Activated T-cell treated with anti-CD3 and anti-CD28 coated beads, Interleukin-2, amount 50 U/mL, for 1 hour (primary cell): ENCODE measurements at regions not wholly inside any gene's neighbourhood (a gene's known extent, or its start where the extent isn't known, plus 50 kb on each side); places are given as distances from the start of the nearest gene placed in this dataset.
"Not testable (repeated sequence)": the region's sequence is repeated elsewhere in the genome, so short reads cannot be mapped to it uniquely, and the experiment has no call there.

Experiments used
- DNase-seq: peaks from one replicate; pipeline ENCODE4 v3.0.0-alpha.2; 2020

DNA sequence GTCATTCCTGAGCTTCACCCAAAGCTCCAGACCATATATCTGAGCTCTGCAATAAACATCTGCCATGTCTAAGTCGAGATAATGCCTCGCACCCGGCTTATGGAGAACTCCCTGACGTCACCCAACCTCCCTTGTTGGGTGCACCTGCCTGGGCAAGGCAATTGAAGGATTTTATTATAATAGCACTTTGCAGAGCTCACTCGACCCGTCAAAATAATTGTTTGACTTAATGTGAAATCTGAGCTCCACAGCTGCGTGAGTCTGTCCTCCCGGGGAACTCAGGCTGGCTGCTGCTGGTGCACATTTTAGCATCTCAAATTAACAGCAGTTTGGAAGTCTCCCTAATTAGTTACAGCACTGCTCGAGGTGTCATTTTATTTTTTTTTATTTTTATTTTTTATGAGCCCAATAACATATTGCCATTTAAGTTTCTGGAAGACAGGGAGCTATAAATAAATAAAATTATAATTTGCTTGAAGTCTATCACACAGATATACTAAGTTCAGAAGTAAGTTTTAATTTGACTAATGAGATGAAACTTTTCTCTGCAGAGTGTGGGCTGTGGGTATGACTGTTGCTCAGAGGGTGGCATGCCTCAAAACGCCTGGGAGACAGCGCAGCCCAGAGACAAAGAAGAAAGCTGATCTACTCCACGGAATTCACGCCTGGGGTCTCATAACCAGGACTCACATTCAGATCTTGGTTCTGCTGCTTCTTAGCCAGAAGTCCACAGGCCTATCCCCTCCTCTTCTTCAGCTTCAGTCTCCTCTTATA is 401.4 kb upstream of the C16orf82 start:
- DNase-seq, result no peak

DNA sequence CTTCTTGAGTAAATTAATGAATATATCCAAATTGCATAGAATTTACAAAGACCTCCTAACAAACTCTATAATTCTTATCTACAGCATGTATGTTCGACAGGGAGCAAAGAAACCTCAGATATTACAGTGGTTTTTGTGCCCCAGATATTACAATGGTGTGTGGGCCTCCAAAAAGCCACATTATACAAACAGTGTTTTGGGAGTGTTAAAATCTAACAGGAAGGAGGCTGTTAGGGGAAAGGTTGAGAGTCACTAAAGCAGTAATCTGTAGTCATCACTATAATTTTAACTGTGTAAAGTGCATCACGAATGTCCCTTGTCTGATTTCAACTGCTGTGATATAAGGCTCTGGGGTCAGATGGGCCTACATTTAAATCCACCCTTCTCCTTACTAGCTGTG is 400.2 kb upstream of the C16orf82 start:
- no peak for DNase-seq

DNA sequence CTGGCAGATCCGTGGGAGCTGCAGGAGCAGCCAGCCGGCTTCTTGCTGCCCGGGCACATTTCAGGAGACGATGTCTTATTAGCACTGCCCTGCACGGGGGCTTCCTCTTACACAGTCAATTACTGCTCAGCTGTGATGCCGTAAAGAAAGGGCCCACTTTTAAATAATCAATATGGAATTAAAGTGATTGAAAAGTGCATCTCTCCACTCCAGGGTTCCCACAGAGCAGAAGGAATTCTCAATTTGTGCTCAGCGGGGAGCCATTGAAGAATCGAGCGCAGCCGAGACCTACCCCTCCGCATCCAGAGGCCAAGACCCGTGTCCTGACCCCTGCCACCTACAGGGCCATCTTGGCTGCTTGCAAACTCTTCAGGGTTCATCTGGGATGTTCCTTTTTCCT is 399.4 kb upstream of the C16orf82 start:
- no peak for DNase-seq

DNA sequence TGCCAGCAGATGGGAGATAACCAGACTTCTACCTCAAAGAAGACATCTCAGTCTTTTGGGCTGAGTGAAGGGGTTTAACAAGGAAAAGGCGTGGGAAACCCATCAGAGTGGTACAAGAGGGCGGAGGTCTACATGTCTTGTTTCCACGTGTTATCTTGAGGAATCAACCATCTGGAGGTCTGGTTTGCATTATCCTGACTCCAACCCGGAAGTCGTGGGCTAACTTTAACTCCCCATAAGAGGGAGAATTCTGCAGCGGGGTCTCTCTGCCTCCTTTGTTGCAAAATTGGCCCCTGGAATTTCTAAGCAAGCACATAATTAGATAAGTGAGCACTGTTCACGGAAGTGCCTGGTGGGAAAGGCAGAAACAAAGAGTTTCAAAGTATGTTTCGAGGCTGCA is 398.7 kb upstream of the C16orf82 start:
- DNase-seq, result no peak

DNA sequence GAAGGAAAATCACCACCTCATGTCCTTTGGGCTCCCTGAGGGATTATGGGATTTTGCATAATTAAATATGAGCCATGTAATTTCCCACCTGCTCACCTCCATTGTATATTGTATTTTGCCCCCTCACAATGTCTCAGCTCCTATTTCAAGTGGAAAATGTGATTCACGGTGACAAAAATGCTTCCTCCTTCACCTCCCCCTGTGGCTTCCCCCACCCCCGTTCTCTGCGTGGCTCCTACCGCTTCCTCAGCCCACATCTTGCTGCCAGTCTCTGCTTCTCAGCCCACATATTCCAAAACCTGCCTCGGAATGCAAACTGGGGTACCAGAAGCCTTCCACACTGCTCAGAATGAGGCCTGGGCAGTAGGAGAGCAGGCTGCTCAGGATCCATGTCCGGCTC is 394.5 kb upstream of the C16orf82 start:
- no peak for DNase-seq

DNA sequence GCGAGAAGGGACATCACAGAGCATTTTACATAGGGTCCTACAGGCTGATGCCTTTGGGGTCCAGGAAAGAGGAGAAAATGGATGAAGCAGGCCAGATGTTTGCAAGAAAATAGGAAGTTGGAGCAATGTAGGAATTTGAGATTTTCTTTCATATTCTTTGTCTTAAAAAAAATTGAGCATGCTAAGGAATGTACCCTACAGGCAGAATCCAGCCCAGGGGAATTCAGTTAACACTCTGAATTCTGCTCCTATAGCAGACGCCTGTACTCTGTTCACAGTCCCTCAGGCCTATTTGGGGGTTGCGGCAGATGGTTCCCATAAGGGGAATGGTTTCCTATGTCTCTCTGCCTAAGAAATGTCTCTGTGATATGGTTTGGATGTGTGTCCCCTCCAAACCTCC is 393.7 kb upstream of the C16orf82 start:
- DNase-seq, result no peak

DNA sequence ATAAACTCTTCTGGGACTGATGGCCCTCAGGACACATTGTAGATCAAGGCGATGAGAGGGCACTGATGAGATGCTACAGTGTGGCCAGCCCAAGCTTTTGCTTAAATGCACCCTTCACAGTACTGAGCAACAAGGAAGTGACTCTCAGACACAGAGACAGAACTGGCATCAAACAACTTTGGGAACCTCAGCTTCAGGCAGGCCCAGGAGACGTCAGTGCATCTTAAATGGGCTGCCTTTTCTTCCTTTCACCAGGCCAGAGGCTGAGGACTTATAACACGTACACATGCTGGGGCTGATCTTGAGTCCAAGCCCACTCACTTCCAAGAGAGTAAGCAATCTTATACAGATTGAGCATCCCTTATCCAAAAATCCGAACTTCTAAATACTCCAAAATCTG is 386.1 kb upstream of the C16orf82 start:
- no peak for DNase-seq

DNA sequence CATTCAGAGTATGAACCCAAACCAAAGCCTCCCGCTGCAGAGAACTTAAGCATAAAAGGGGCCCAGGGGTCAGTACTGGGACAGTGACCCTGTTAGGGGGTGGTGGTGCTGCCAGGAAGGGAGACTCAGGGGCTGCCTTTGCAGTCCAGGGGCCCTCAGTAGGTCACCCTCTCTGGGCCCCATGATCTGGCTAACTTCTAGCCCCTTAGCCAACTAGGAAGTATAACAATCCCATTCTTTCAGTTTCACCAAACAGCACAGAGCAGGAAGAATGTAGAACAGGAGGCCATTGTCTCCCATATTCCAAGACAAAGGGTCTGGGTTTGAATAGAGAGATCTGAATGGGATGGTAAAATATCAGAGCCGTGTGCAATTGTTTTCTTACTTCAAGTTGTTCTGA is 378.6 kb upstream of the C16orf82 start:
- no peak for DNase-seq

DNA sequence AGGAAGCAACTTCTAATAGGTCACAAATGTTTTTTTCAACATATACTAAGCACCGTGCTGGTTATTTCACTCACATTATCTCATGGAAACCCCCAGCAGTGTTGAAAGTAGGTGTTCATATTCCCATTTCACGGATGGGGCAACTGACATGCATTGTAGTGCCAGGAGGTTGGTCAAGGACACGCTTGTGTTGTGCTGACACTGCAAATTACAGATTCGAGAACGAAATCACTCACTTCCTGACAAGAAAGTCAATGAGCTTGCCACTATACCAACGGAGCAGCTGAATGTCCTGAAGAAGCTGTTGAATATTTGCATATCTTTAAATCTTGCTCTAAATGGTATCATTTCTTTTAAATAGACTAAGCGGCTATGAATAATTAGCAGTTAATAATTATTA is 378.0 kb upstream of the C16orf82 start:
- no peak for DNase-seq

DNA sequence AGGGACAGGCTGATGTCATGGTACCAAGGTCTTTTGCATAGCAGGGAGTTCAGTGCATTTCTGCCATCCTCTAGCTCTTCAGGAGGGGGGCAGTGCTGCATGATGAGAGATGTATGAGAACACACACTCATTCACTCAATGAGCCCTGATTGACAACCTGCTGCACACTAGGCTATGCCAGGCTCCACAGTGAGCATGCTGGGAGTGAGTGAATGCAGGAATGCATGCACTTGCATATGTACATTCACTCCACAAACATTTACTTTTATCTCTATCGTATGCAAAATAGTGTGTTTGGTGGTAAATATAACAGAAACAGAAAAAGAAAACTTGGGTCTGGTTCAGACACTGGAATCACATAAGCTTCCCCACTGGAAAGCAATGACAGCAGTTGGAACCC is 374.1 kb upstream of the C16orf82 start:
- DNase-seq, result no peak

DNA sequence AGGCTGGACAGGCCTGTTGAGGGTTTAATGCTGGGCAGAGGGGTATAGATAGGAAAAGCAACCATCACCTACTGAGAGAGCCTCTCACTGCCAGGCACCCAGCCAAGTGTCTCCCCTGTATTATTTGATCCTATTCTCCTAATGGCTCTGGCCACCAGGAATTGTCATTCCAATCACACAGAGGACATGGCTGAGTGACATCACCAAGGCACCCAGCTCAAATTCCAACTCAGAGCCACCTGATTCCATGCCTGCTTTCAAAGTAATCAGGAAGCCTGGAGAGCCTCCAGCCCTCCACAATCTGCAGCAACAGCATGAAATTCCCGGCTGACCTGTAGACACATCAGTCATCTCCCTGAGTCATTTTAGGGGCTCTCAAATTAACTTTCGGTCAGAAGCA is 368.9 kb upstream of the C16orf82 start:
- no peak for DNase-seq

DNA sequence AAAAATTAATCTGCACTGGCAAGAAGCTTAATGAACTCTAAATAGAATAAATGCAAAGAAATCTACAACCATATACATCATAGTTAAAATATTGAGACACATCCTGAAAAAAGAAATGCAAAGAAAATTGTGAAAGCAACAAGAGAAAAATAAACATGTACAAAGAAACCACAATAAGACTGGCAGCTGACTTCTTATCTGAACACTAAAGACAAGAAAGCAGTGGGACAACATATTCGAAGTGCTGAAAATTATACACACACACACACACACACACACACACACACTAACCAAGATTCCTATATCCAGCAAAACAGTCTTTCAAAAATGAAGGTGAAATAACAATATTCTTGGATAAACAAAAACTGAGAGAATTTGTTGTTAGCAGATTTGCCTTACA is 366.5 kb upstream of the C16orf82 start:
- no peak for DNase-seq

DNA sequence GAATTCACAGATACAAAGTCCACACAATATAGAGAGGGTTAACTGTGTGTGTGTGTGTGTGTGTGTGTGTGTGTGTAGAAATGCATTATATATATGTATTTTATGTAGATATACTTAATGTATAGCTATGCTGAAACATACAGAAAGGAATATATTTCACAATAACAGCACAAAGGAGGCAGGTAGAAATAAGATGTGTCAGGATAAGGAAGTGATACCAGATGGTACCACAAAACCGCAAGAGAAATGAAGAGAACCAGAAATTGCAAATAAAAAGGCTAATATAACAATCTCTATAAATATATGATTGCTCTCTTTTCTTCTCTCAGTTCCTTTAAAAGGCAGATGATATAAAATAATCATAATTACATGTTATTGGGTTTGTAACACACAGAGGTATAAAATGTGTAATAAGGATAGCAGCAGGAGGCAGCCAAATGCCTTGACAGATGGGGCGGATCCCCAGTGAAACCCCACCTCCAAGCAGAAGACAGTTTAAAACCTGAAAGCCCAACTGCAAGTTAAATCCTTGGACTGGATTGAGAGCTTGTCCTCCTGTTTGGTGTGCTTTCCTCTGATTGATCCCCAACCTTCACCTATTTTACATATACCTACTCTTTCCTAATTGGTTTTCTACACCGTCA is 365.4 kb upstream of the C16orf82 start:
- DNase-seq, result no peak

DNA sequence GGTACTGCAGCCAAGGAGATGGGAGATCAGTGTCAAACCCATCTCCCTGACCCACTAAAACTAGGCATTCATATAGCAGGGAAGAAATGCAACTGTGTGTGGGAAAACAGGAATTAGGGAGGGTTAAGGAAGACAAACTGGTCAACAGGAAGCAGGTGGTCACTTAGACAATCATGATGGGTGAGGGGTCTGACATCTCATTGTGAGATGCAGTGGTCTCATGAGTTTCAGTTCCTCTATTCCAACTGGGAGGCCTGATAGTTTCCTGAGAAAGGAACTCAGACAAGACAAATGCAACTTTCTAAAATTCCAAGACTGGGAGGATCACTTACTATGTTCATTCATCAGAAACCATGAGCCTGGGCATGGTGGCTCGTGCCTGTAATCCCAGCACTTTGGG is 361.4 kb upstream of the C16orf82 start:
- DNase-seq, result no peak

DNA sequence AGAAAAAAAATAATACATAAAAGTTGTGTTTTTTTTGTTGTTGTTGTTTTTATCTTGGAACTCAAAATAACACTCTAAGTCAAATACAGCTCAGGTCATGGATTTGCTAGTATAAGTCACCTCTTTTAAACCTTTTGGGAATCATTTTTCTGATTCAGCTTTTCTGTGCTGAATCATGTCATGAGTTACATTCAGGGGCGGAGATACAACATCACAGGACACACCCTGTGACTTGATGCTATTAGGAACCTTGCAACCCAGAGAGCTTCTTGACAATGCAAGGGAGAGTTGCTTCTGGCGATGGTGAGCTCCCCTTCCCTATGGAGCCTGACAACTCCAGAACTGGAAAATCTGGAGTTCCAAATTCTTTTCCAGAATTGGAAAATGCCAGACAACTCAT is 358.3 kb upstream of the C16orf82 start:
- DNase-seq, result no peak

DNA sequence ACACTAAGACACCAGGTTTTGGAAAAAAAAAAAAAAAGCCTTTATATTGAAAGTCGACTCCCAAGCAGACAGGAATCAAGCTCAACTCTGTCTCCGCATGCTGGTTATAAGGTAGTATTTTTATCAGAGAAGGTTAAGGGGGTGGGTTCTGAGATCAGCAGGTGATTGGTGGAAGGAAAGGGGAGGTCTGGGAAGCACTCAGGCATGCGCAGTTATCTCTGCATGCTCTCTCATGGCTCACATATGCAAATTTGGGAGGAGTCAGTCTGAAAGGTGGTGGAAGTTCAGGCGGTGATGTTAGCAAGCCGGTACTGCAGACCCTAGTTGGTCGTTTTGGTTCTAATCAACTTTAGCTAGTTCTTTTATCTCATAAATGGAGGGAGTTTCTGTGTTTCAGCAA is 357.6 kb upstream of the C16orf82 start:
- DNase-seq, result no peak

DNA sequence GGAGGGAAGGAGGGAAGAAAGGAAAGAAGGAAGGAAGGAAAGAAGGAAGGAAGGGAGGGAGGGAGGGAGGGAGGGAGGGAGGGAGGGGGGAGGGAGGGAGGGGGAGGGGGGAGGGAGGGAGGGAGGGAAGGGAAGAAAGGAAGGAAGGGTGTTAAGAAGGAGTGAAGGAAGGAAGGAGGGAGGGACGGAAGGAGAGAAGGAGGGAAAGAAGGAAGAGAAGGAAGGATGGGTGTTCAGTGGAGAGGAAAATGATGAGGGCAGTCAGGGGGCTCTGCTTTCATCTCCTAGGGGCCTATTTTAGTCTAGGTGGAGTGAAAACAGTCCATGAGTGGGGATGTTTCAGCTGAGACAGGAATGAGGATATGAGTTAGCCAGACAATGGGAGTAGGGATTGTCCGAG is 357.0 kb upstream of the C16orf82 start:
- DNase-seq, result no peak

DNA sequence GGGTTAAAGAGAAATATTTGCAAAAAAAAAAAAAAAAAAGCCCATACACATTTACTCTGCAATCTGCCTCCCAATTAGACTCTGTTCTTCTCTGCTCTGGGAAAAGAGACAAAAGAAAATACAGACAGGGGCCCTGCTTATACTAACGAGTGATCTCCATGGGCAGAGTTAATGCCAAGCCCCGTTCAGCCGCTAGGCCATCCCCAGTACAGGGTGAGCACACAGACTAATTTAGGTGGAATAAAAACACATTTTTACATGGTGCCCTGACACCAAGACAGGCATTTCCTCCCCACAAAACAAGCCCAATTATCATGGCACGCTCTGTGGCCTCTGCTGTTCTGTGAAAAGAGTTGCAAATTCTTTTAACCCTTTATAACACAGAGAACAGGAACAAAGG is 356.3 kb upstream of the C16orf82 start:
- no peak for DNase-seq

DNA sequence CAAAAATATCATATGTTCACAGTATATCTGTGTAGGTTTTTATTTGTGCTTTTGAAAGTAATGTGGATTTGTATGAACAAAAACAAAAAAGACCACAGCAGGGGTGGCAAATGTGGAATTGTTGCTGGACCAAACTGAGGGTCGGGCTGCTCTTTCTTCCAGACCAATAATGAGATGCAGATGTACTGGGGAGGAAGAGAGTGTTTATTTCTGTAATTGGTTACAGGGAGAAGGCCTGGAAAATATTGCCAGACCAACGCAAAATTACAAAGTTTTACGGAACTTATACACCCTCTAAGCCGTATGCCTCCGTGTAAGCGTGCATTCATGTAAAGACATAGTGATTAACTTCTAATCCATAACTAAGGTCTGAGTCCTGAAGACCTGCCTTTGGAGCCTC is 353.9 kb upstream of the C16orf82 start:
- DNase-seq, result no peak

DNA sequence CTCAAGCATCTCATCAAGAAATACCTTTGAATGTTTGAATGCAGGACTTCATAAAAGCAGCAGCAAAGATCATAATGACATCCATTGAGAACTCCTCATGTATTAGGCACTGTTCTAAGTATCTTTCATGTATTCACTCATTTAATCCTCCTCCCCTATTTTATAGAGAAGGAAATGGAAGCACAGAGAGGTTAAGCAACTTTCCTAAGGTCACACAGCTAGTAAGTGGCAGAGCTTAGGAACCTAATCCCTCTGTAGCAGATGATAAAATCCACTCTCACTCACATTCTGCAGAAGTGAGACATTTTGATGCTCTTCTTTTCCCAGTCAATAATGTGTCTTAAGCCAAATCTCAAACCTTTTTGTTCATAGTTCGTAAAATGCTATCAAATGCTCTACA is 350.8 kb upstream of the C16orf82 start:
- DNase-seq, result no peak

DNA sequence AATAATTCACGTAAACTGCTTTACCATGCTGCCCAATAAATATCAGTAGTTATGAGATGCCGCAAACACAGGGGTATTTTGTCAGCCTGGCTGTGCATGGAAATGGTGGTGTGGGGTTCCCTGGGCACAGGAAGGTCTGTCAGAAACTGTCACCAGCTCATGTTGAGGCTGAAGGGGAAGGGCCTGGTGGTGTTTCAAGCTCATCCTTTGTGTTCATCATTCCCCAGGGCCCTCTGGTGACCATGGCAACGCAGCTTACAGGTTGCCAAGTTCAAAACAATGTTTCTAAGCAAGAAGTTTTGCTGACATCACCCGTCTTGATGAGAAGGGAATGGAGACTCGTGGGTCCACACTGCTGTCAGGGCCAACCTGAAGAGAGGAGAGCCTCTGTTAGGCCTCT is 348.9 kb upstream of the C16orf82 start:
- DNase-seq, result no peak

DNA sequence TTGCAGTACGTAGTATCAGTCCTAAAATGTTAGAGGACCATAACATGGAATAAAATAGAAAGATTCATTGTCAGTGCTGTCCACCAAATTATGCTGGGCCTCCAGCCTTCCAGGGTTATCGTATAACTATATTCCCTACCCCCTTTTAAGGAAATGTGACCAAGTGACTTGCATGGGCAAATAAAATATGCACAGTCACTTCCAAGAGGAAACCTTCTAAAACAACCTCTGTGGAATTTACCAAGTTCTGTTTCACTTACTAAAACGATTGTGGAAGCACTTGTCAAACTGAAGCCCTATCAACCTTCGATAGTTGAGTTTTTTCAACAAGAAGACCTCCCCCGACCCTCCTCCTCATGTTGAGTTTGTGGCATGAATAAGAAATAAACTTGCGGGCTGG is 345.4 kb upstream of the C16orf82 start:
- no peak for DNase-seq

DNA sequence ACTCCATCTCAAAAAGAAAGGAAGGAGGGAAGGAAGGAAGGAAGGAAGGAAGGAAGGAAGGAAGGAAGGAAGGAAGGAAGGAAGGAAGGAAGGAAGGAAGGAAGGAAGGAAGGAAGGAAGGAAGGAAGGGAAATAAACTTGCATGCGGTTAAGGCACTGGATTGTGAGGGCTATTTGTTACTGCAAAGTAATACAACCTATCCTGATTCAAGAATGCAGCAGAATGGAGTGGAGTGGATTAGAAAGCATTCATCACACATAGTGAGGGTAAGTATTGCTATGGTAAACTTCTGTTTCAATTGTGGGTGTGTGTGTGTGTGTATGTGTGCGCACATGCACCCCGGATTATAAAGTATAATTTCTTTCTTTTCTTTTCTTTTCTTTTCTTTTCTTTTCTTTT is 344.8 kb upstream of the C16orf82 start:
- DNase-seq, result not testable (repeated sequence)

DNA sequence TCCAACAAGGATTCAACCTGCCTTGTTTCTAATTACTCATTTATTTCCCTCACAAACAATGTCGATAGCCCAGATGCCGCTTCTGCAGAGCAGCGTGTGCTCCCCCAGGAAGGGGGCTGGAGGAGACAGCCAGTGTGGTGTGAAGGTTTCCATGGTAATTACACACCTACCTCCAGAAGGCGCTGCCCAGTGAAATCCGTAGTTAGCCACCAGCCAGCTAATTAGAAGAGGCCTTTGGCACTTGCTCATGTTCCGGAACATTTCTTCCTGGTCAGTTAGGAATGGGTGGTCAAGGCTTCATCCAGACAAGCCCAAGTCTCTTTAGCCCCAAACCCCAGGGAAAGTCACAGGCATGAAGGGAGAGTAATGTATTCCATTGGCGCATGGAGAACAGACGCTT is 342.5 kb upstream of the C16orf82 start:
- DNase-seq, result no peak

DNA sequence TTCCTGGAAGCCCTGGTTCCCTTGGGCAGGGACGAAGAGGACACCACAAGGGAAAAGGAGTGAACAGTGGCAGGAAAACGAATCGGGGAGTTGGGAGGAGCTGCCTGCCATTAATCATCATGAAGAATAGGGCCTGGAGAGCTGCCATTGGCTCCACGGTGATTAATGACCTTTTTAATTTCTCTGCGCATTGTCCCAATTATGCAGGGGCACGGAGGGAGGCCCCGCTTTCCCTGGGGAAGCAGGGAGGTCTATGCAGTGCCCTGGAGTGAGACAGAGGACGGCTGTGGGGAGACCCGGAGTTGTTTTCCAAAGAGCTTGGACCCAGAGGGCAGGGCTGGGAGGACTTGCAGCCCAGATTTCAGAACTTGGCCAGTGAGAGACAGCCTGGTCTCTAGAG is 338.9 kb upstream of the C16orf82 start:
- no peak for DNase-seq
